ENCODE measurements at regions not wholly inside any gene's neighbourhood (a gene's known extent, or its start where the extent isn't known, plus 50 kb on each side); places are given as distances from the start of the nearest gene placed in this dataset.

DNA sequence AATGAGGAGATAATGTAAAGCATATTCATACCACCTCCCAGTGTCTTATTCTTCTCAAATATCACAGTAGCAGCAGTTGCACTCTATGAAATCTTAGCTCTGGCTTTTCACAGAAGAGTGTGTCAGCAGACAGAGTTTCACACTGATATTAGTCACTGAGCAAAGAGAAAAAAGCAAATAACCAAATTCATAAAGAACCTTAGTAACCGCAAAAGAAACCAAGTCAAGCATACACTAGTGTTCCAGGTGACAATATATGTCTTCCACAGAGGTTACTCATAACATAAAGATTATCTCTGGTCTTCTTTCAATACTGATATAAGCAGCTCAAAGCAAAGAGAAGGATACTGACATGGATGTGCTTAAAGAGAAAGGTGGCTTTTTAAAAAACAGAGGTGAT, 181.7 kb upstream of the EDNRA start:
- Histone ChIP-seq H3K79me2 (ENCODE audit: insufficient read depth, low read length) (no peaks in the 10 kb centered on the region), H3K4me3 (ENCODE audit: insufficient read depth, low read length) (no peak overlapping the region), H3K4me1 (ENCODE audit: insufficient read depth, low read length) (no peaks in the 10 kb centered on the region), H3K27me3 (ENCODE audit: insufficient read depth, low read length) (no peaks in the 10 kb centered on the region), H3K36me3 (ENCODE audit: insufficient read depth, low read length) (no peaks in the 10 kb centered on the region), H3K27ac (ENCODE audit: low read depth, low read length) (no peak overlapping the region), H2AFZ (ENCODE audit: low read length) (no peak overlapping the region), H3K9me3 (ENCODE audit: low read depth, low read length) (no peaks in the 10 kb centered on the region), H3K4me2 (ENCODE audit: insufficient read depth, low read length) (no peak overlapping the region), H4K20me1 (ENCODE audit: insufficient read depth, low read length) (no peaks in the 10 kb centered on the region)
- no peak for DNase-seq (ENCODE audit: insufficient read length, low spot score, missing footprints)
- TF ChIP-seq CTCF (IDR thresholded peaks at IDR 0.05; ENCODE audit: extremely low read depth, low read depth, low read length), result no peak

GRCh38 chr4:147303174-147303872, 177.6 kb upstream of the EDNRA start:
- Histone ChIP-seq H3K9me3 (ENCODE audit: low read depth, low read length) (no peaks in the 10 kb centered on the region), H2AFZ (ENCODE audit: low read length) (no peak overlapping the region), H3K79me2 (ENCODE audit: insufficient read depth, low read length) (no peaks in the 10 kb centered on the region), H3K4me2 (ENCODE audit: insufficient read depth, low read length) (no peak overlapping the region), H3K36me3 (ENCODE audit: insufficient read depth, low read length) (no peaks in the 10 kb centered on the region), H3K4me1 (ENCODE audit: insufficient read depth, low read length) (no peaks in the 10 kb centered on the region), H3K27ac (ENCODE audit: low read depth, low read length) (no peak overlapping the region), H3K27me3 (ENCODE audit: insufficient read depth, low read length) (no peaks in the 10 kb centered on the region), H4K20me1 (ENCODE audit: insufficient read depth, low read length) (no peaks in the 10 kb centered on the region), H3K4me3 (ENCODE audit: insufficient read depth, low read length) (no peak overlapping the region)
- DNase-seq (ENCODE audit: insufficient read length, low spot score, missing footprints), result no peak
- no peak for TF ChIP-seq CTCF (IDR thresholded peaks at IDR 0.05; ENCODE audit: extremely low read depth, low read depth, low read length)

DNA sequence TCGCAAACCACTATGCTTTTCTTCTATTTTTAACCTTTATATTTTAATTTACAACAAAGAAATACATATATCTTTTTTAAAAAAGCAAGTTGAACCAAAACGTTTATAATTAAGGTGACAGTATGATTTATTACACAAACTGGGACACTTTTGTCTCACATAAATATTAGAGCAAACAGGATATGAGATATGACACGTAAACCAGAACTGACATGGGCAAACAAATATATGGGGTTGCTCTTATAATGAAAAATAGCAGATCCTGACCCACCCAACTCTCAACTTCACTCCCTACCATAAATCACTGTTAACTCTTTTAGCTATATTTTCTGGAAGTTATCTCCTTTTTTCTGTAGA, 177.0 kb upstream of the EDNRA start:
- TF ChIP-seq CTCF (IDR thresholded peaks at IDR 0.05; ENCODE audit: extremely low read depth, low read depth, low read length), result no peak
- Histone ChIP-seq H3K9me3 (ENCODE audit: low read depth, low read length) (no peaks in the 10 kb centered on the region), H3K4me3 (ENCODE audit: insufficient read depth, low read length) (no peak overlapping the region), H3K79me2 (ENCODE audit: insufficient read depth, low read length) (no peaks in the 10 kb centered on the region), H3K27ac (ENCODE audit: low read depth, low read length) (no peak overlapping the region), H3K4me1 (ENCODE audit: insufficient read depth, low read length) (no peaks in the 10 kb centered on the region), H4K20me1 (ENCODE audit: insufficient read depth, low read length) (no peaks in the 10 kb centered on the region), H3K36me3 (ENCODE audit: insufficient read depth, low read length) (no peaks in the 10 kb centered on the region), H3K4me2 (ENCODE audit: insufficient read depth, low read length) (no peak overlapping the region), H3K27me3 (ENCODE audit: insufficient read depth, low read length) (no peaks in the 10 kb centered on the region), H2AFZ (ENCODE audit: low read length) (no peak overlapping the region)
- no peak for DNase-seq (ENCODE audit: insufficient read length, low spot score, missing footprints)

- H3K4me3 ChIP-seq (ENCODE audit: insufficient read depth, low read length), result no peak overlapping the region
- H3K9me3 ChIP-seq (ENCODE audit: low read depth, low read length), result no peaks in the 10 kb centered on the region
- no peak for TF ChIP-seq CTCF (IDR thresholded peaks at IDR 0.05; ENCODE audit: extremely low read depth, low read depth, low read length)
- DNase-seq (ENCODE audit: insufficient read length, low spot score, missing footprints), result no peak
- peaks cover 3% of the 10 kb centered on the region for H3K4me1 ChIP-seq (ENCODE audit: insufficient read depth, low read length)
- H4K20me1 ChIP-seq (ENCODE audit: insufficient read depth, low read length), result no peaks in the 10 kb centered on the region
- H2AFZ ChIP-seq (ENCODE audit: low read length), result no peak overlapping the region
- no peaks in the 10 kb centered on the region for H3K79me2 ChIP-seq (ENCODE audit: insufficient read depth, low read length)
- no peaks in the 10 kb centered on the region for H3K36me3 ChIP-seq (ENCODE audit: insufficient read depth, low read length)
- no peak overlapping the region for H3K27ac ChIP-seq (ENCODE audit: low read depth, low read length)
- H3K4me2 ChIP-seq (ENCODE audit: insufficient read depth, low read length), result no peak overlapping the region
- no peaks in the 10 kb centered on the region for H3K27me3 ChIP-seq (ENCODE audit: insufficient read depth, low read length)
Observed at GRCh38 chr4:147307896-147308674, 172.8 kb upstream of the EDNRA start.
